CD14-positive monocyte (primary cell): ENCODE measurements at regions not wholly inside any gene's neighbourhood (a gene's known extent, or its start where the extent isn't known, plus 50 kb on each side); places are given as distances from the start of the nearest gene placed in this dataset.

Experiments used
- DNase-seq, 3 donors: peaks; one replicate each; pipeline ENCODE4 v3.0.0-alpha.2; 2011 to 2022
- H2AFZ ChIP-seq: 2 replicates; pipeline ENCODE4 v1.6.0; 2012; ENCODE audit warnings: mild to moderate bottlenecking, low read depth, low read length, inconsistent platforms; ENCODE audit not compliant: insufficient read depth, poor library complexity, severe bottlenecking
- H3K27ac ChIP-seq, 2 donors: 1 replicate in 1 of 2; 2 replicates in 1 of 2; pipeline ENCODE4 v1.5.1; 2012 to 2013; ENCODE audit warnings: low read length in 2 of 2, control low read depth in 1 of 2, inconsistent platforms in 1 of 2, low read depth in 1 of 2, mild to moderate bottlenecking in 1 of 2
- H3K27me3 ChIP-seq, 2 donors: one replicate each; pipeline versions ENCODE4 v1.6.0 to v1.6.1; 2011 to 2013; ENCODE audit warnings: low read length in 2 of 2; ENCODE audit not compliant: control insufficient read depth in 2 of 2, insufficient read depth in 2 of 2
- H3K36me3 ChIP-seq, 2 donors: replicated peaks in 1 of 2; 1 replicate in 1 of 2; 2 replicates in 1 of 2; pipeline versions ENCODE4 v1.5.1 to v1.6.1; 2012 to 2013; ENCODE audit warnings: low read length in 2 of 2, control low read depth in 1 of 2, inconsistent platforms in 1 of 2, mild to moderate bottlenecking in 1 of 2; ENCODE audit not compliant: insufficient read depth in 2 of 2, control insufficient read depth in 1 of 2
- H3K4me1 ChIP-seq, 2 donors: 1 replicate in 1 of 2; 2 replicates in 1 of 2; pipeline versions ENCODE4 v1.5.1 to v1.6.1; 2012 to 2013; ENCODE audit warnings: low read length in 2 of 2, control low read depth in 1 of 2, inconsistent platforms in 1 of 2, mild to moderate bottlenecking in 1 of 2, moderate library complexity in 1 of 2; ENCODE audit not compliant: insufficient read depth in 2 of 2, control insufficient read depth in 1 of 2
- H3K4me2 ChIP-seq: replicated peaks from 2 replicates; pipeline ENCODE3; 2012; ENCODE audit warnings: low read length, moderate library complexity, mild to moderate bottlenecking; ENCODE audit not compliant: poor library complexity, severe bottlenecking; ENCODE audit errors: extremely low read depth
- H3K4me3 ChIP-seq, 3 experiments: fragments of 200-600 bp in 1 of 3; sonication (generic) in 1 of 3; replicated peaks in 1 of 3; 1 replicate in 2 of 3; 2 replicates in 1 of 3; pipeline ENCODE4 v1.5.1; 2011 to 2013; ENCODE audit warnings: low read length in 3 of 3, mild to moderate bottlenecking in 3 of 3, control low read depth in 2 of 3, low read depth in 2 of 3, inconsistent platforms in 1 of 3, moderate library complexity in 1 of 3
- H3K79me2 ChIP-seq: 2 replicates; pipeline ENCODE4 v1.6.0; 2012; ENCODE audit warnings: mild to moderate bottlenecking, control low read depth, inconsistent platforms, low read length, moderate library complexity; ENCODE audit not compliant: insufficient read depth
- H3K9ac ChIP-seq: 2 replicates; pipeline ENCODE4 v1.6.0; 2017; ENCODE audit warnings: low read length, mild to moderate bottlenecking; ENCODE audit not compliant: insufficient read depth, poor library complexity, severe bottlenecking
- H3K9me3 ChIP-seq, 2 donors: replicated peaks in 1 of 2; 1 replicate in 1 of 2; 2 replicates in 1 of 2; pipeline versions ENCODE4 v1.5.1 to v1.6.1; 2012 to 2013; ENCODE audit warnings: low read length in 2 of 2, control low read depth in 1 of 2; ENCODE audit not compliant: control insufficient read depth in 1 of 2, insufficient read depth in 1 of 2
- H4K20me1 ChIP-seq: 2 replicates; pipeline ENCODE4 v1.6.0; 2012; ENCODE audit warnings: mild to moderate bottlenecking, low read length, control low read depth, moderate library complexity; ENCODE audit not compliant: insufficient read depth
- H3K27ac Mint-ChIP-seq, 7 donors: one replicate each; pipeline ENCODE4 v1.8.0; 2020; ENCODE audit warnings: mild to moderate bottlenecking in 7 of 7, mixed read lengths in 7 of 7, moderate library complexity in 6 of 7, inconsistent platforms in 2 of 7
- H3K27me3 Mint-ChIP-seq, 3 donors: one replicate each; pipeline ENCODE4 v1.8.0; 2021 to 2022; ENCODE audit warnings: low read depth in 3 of 3, mild to moderate bottlenecking in 3 of 3, mixed read lengths in 3 of 3, moderate library complexity in 3 of 3, inconsistent platforms in 1 of 3
- H3K36me3 Mint-ChIP-seq, 2 donors: one replicate each; pipeline ENCODE4 v1.8.0; 2020; ENCODE audit warnings: mixed read lengths in 2 of 2, inconsistent platforms in 1 of 2, mild to moderate bottlenecking in 1 of 2
- H3K4me1 Mint-ChIP-seq: one replicate; pipeline ENCODE4 v1.8.0; 2020; ENCODE audit warnings: mild to moderate bottlenecking, mixed read lengths
- H3K4me3 Mint-ChIP-seq, 2 donors: one replicate each; pipeline ENCODE4 v1.8.0; 2020; ENCODE audit warnings: mild to moderate bottlenecking in 2 of 2, mixed read lengths in 2 of 2, moderate library complexity in 1 of 2
- H3K9me3 Mint-ChIP-seq, 7 donors: one replicate each; pipeline ENCODE4 v1.8.0; 2020 to 2022; ENCODE audit warnings: mixed read lengths in 7 of 7, mild to moderate bottlenecking in 6 of 7, moderate library complexity in 6 of 7, inconsistent platforms in 2 of 7
- CTCF ChIP-seq: fragments of 200-600 bp; IDR thresholded peaks from one replicate; pipeline ENCODE4 v1.8.0; 2022; ENCODE audit warnings: antibody characterized with exemption, mild to moderate bottlenecking
- WGBS: methylation state at CpG from one replicate; pipeline ENCODE4 v1.1.5; 2013; ENCODE audit warnings: missing lambda C conversion rate; ENCODE audit not compliant: insufficient coverage; 5-methylcytosine and 5-hydroxymethylcytosine counted together
- intact Hi-C, 2 donors: fragments of 100-400 bp; cut with micrococcal nuclease; formaldehyde crosslinking; loops; one replicate each; pipeline versions ENCODE4 v1.15.0 to v1.15.1; 2023

- Histone ChIP-seq H3K4me2 (no peak overlapping the region), H3K27ac (no peak overlapping the region), H3K9ac (no peak overlapping the region), H3K9me3 (peaks cover 0 to 4% of the 10 kb centered on the region in 2 donors), H3K4me1 (no peaks in the 10 kb centered on the region), H3K79me2 (no peaks in the 10 kb centered on the region), H3K27me3 (no peaks in the 10 kb centered on the region), H4K20me1 (no peaks in the 10 kb centered on the region), H3K36me3 (no peaks in the 10 kb centered on the region), H3K4me3 (no peak overlapping the region), H2AFZ (no peak overlapping the region)
- no peak overlapping the region for H3K4me3 Mint-ChIP-seq
- DNase-seq = no peak
- WGBS = no CpG with 5 or more reads among the region's 2 CpGs
- H3K36me3 Mint-ChIP-seq = no peaks in the 10 kb centered on the region
- H3K9me3 Mint-ChIP-seq = peaks cover 0 to 5% (median 0%) of the 10 kb centered on the region in 7 donors
- peaks cover 0 to 1% (median 0%) of the 10 kb centered on the region in 3 donors for H3K27me3 Mint-ChIP-seq
- H3K4me1 Mint-ChIP-seq = no peaks in the 10 kb centered on the region
- intact Hi-C loops = no loop called here
- no peak for TF ChIP-seq CTCF
- H3K27ac Mint-ChIP-seq = no peak overlapping the region
Measured at GRCh38 chr9:12920437-12920836, 145.6 kb downstream of the LURAP1L start.

- Histone ChIP-seq H3K4me1 (no peaks in the 10 kb centered on the region), H3K4me3 (no peak overlapping the region), H3K27me3 (no peaks in the 10 kb centered on the region), H3K79me2 (no peaks in the 10 kb centered on the region), H3K9ac (no peak overlapping the region), H3K27ac (no peak overlapping the region), H3K4me2 (no peak overlapping the region), H4K20me1 (no peaks in the 10 kb centered on the region), H2AFZ (no peak overlapping the region), H3K36me3 (no peaks in the 10 kb centered on the region), H3K9me3 (peaks cover 0 to 4% of the 10 kb centered on the region in 2 donors)
- Mint-ChIP-seq H3K36me3 (no peaks in the 10 kb centered on the region), H3K27ac (no peak overlapping the region), H3K27me3 (peaks cover 0 to 1% (median 0%) of the 10 kb centered on the region in 3 donors), H3K4me3 (no peak overlapping the region), H3K9me3 (peaks cover 0 to 5% (median 0%) of the 10 kb centered on the region in 7 donors), H3K4me1 (no peaks in the 10 kb centered on the region)
- intact Hi-C loops = no loop called here
- no peak for TF ChIP-seq CTCF
- no peak for DNase-seq
- WGBS = no CpG with 5 or more reads among the region's 3 CpGs
Measured at GRCh38 chr9:12921621-12922020, 146.8 kb downstream of the LURAP1L start.
